ENCODE measurements at regions not wholly inside any gene's neighbourhood (a gene's known extent, or its start where the extent isn't known, plus 50 kb on each side); places are given as distances from the start of the nearest gene placed in this dataset.

GRCh38 chr1:234743791-234744611 is 134.0 kb upstream of the IRF2BP2 start:
- DNase-seq = peak in 2 of 3 donors; percentile 44 to 75

GRCh38 chr1:234742622-234743021 is 132.6 kb upstream of the IRF2BP2 start:
- DNase-seq = no peak

DNA sequence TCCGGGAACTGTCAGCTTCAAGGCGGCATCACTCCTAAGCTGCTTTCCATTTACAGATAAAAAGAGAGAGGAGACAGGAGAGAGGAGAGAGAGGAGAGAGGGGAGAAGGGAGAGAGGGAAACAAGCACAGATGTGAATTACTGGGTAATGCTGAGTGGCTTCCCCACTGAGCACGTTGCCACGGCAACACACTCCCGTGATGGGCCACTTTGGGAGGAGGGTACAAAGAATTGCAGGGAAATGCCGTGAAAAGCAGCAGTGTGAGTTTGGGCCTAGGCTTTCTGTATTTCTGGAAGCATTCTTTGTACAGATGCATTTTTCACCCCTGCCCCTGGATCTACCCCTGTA is 128.0 kb upstream of the IRF2BP2 start:
- DNase-seq = no peak

GRCh38 chr1:234735916-234736315 is 125.9 kb upstream of the IRF2BP2 start:
- DNase-seq = no peak

GRCh38 chr1:234735476-234735875 is 125.5 kb upstream of the IRF2BP2 start:
- peak in 1 of 3 donors; percentile 35 for DNase-seq

DNA sequence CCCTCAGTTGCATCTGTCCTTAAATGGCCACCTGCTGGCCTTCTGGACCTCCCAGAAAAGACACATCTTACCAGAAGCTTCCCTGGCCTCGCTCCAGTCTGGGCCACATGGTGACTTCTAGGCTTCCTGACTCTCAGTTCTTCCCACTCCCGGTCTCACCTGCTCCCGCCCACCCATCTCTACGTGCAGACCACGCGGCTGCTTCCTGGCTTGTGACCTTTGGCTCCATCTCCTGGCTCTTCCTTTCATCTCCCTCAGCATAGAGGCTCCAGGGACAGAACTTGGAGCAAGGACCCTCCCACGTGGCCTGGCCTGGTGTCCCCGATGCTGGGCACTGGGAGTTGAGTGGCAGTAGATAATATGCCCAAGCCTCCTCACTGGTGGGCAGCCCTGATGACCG is 124.9 kb upstream of the IRF2BP2 start:
- no peak for DNase-seq

GRCh38 chr1:234734412-234734835 is 124.4 kb upstream of the IRF2BP2 start:
- no peak for DNase-seq

DNA sequence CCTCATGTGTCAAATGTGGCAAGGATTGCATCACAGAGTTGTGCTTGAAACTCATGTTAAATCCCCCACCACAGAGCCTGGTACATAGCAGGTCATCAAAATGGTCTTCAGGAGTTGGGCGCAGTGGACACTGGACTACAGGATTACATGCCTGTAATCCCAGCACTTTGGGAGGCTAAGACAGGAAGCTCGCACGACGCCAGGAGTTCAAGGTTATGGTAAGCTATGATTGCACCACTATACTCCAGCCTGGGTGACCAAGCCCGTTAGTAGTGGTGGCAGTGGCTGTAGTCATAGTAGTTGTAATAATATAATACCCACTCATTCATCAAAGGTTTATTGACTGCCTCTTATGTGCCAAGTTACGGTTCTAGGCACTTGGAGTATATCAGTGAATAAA is 123.4 kb upstream of the IRF2BP2 start:
- DNase-seq = no peak

GRCh38 chr1:234732671-234733390 is 122.9 kb upstream of the IRF2BP2 start:
- DNase-seq = no peak

GRCh38 chr1:234732260-234732659 is 122.3 kb upstream of the IRF2BP2 start:
- DNase-seq = no peak

DNA sequence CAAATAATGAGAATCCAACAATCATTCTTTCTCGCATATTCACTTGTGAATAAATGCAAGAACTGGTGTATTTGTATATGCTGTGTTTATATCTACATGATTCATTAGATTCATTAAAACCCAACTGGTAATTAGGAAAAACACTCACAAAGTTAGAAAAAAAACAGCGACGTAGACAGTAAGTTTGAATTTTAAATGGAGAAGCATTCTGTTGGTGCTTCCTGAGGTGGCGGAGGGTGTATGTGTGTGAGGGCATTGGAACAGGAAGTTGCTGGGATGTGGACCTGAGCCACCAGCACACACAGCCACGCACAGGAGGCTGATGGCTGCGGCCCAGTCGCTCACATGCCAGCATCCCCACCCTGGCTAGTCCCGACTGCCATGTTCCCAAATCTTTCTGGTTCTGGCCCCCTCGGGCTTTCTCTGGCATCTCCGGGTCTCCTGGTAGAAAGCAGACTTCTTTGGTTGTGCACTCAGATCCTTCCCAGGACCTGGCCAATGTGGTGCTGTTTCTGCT is 121.6 kb upstream of the IRF2BP2 start:
- DNase-seq = no peak

DNA sequence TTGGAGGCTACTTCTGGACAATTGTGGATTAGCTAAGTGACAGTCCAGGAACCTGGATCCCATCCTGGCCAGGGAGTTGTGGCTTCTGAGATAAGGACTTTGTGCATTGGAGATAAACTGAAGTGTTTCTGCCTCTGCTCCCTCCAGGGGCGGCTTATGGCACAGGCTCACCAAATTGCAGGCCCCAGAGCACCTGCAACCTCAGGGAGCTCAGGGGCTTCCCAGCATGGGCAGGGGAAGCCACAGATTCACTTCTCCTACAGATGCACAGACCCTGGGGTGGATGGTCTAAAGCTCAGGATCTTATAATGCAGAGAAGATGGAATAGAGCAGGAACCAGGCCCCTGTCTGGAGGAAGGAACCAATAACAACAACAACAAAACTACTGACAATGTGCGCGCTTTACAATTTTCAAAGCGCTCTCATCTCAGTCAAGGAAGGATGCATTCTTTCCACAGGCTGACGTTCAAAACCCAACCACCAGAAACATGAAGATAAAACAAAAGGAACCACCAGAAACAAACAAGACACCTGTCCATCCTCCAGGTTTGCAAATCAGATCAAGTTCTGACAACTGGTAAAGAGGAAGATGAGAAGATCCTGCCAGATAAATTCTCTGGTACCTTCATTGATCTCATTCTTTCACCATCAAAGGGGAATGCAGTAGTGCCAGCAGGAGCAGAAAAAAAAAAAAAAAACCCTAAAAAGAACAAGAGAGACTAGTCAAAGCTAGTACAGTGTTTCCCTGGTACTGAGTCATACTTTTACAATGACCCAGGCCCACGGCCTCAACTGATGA is 121.0 kb upstream of the IRF2BP2 start:
- DNase-seq = no peak

- no peak for DNase-seq
These were observed 120.4 kb upstream of the IRF2BP2 start for GRCh38 chr1:234730475-234730769.

- DNase-seq = no peak
These were observed 119.8 kb upstream of the IRF2BP2 start for GRCh38 chr1:234729561-234730474.

DNA sequence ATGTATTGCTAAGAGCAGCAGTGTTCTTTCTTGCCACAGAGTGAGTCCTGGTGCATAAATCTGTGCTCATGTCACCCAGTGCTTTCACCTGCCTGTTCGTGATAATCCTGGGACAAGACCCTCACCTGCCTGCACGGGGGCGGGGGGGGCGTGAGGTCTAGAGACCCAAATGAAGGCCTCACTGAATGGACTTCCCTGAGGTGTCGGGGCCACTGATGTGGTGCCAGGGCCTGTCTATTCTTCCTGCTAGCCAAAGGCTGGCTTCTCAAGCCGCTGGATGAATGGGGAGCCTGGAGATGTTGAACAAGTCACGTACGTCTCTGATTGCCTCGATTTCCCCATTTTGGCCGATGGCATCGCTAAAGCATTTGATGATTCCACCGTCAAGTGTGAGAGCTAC is 118.8 kb upstream of the IRF2BP2 start:
- no peak for DNase-seq

- peak in 1 of 3 donors; percentile 43 for DNase-seq
These were observed 117.3 kb upstream of the IRF2BP2 start for GRCh38 chr1:234727018-234727940.

DNA sequence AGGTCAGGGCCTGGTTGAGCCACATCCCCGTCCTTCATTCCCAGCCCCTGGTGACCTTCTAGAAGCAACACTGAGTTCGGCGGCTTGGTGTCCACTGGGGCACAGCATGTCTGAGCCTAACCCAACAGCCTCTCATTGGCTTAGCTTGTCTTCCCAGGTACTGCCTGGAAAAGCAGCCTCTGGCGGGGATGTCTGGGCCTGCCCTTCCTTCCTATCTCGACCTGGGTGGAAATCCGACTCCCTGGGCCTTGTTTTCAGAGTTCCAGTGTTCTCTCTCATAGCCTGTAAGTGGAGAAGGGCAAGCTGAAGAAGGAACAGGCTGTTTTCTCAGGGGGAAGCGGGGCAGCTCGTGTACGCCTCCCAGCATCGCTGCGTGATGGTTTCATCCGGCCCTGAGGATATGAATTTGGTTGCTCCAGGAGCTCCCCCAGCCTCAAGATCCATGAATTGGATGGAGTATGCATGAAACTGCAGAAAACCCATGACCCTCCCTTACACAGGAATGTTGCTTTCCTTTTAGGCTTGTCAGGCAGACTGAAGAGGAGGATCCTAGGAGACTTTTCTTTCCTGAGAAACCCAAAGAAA is 116.5 kb upstream of the IRF2BP2 start:
- peak in 1 of 3 donors; percentile 63 for DNase-seq

DNA sequence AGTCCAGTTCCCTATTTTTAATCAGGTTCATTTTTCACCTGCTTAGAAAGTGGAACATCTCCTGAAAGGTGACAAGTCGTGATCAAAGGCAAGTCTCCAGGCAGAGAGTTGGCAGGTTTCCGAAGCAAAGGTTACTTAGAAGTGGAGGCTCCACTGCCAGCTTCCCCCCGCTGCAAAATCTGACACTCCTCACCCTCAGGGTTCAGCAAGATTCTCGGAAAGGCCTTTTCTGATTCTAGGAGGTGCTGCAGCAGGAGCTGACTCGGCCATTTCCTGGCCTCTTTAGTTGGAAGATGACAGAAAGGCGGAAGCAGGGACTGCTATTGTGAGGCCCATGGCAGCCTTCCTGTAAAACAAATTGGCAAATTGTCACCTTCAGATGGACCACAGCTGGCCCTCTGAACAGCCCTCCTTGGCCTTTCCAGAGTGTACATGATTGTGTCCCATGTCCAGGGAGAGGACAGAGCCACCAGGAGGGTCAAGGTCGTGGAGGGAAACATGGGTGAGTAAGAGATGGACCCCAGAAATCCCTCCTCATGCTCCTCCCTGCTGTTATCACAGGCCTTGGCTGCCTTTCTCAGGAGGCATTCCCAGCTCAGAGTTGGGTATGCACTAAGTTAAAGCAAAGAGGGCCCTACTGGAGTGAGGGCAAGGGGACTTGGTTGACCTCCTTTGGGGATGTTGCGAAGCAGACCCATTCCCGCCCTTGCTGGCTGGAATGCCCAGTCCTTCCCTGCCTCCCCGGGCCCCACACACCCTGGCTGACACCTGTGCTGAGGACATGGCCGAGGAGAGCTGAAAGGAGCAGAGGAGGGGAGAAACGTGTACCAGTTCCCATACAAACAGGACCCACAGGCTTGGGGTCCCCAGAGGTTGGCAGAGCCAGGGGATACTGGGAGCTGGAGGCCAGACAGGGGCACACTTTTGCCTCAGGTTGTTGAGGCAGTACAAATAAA is 115.5 kb upstream of the IRF2BP2 start:
- peak in 2 of 3 donors; percentile 56 to 84 for DNase-seq
